Heart left ventricle (tissue), 16 donors: ENCODE measurements at regions not wholly inside any gene's neighbourhood (a gene's known extent, or its start where the extent isn't known, plus 50 kb on each side); places are given as distances from the start of the nearest gene placed in this dataset.

ENCODE experiments used
- ATAC-seq, 4 donors: fragments of 200-7000 bp; cut with Tn5 transposase; one replicate each; pipeline ENCODE4 v1.9.1; 2020 to 2022; ENCODE audit warnings: moderate library complexity in 4 of 4, mild to moderate bottlenecking in 3 of 4, moderate number of reproducible peaks in 1 of 4
- DNase-seq, 5 donors: peaks; one replicate each; pipeline ENCODE4 v3.0.0-alpha.2; 2020
- H3K27ac ChIP-seq, 12 donors: fragments of 200-600 bp; sonication (generic) in 4 of 12; one replicate each; pipeline versions ENCODE4 v1.5.0 to v1.8.0; 2016 to 2022; ENCODE audit warnings: mild to moderate bottlenecking in 2 of 12
- H3K27me3 ChIP-seq, 9 donors: fragments of 200-600 bp; sonication (generic) in 2 of 9; one replicate each; pipeline versions ENCODE4 v1.5.1 to v1.8.0; 2016 to 2022; ENCODE audit warnings: mild to moderate bottlenecking in 3 of 9
- H3K36me3 ChIP-seq, 9 donors: fragments of 200-600 bp; sonication (generic) in 2 of 9; one replicate each; pipeline versions ENCODE4 v1.5.0 to v1.8.0; 2018 to 2022; ENCODE audit warnings: mild to moderate bottlenecking in 2 of 9
- H3K4me1 ChIP-seq, 12 donors: fragments of 200-600 bp; sonication (generic) in 4 of 12; one replicate each; pipeline versions ENCODE4 v1.5.0 to v1.8.0; 2016 to 2022; ENCODE audit warnings: mild to moderate bottlenecking in 3 of 12
- H3K4me3 ChIP-seq, 12 donors: fragments of 200-600 bp; sonication (generic) in 4 of 12; one replicate each; pipeline versions ENCODE4 v1.5.0 to v1.8.0; 2017 to 2022; ENCODE audit warnings: mild to moderate bottlenecking in 9 of 12, moderate library complexity in 4 of 12
- H3K9me3 ChIP-seq, 12 donors: fragments of 200-600 bp; sonication (generic) in 4 of 12; one replicate each; pipeline versions ENCODE4 v1.5.0 to v1.8.0; 2016 to 2022; ENCODE audit warnings: mild to moderate bottlenecking in 1 of 12
- CTCF ChIP-seq, 12 donors: fragments of 200-600 bp; sonication (generic) in 4 of 12; IDR thresholded peaks; one replicate each; pipeline versions ENCODE4 v1.5.0 to v1.8.0; 2018 to 2022; ENCODE audit warnings: antibody characterized with exemption in 12 of 12, mild to moderate bottlenecking in 5 of 12
- POLR2A ChIP-seq, 2 donors: fragments of 450-650 bp; IDR thresholded peaks; one replicate each; pipeline ENCODE4 v1.6.1; 2017; ENCODE audit warnings: antibody characterized with exemption in 2 of 2, mild to moderate bottlenecking in 2 of 2, moderate library complexity in 2 of 2
- WGBS, 4 donors: extraction: QIAGEN DNeasy Blood & Tissue Kit in 2 of 4; methylation state at CpG; one replicate each; pipeline versions ENCODE4 v1.1.5 to v1.1.7; 2013 to 2018; 5-methylcytosine and 5-hydroxymethylcytosine counted together
- intact Hi-C, 10 donors: fragments of 100-400 bp; cut with DNase I; formaldehyde crosslinking; loops; one replicate each; pipeline versions ENCODE4 v1.11.1 to v1.14.2; 2022
- donor health status: ischemic (EF 13 %, LVEDD 7.1; RV severe dilation, severe dysfunction).
- donor health status: healthy with polysubstance abuse.
- donor health status: DM: no; HTN: yes; CAD: no.
- donor health status: DM: no; HTN: no; CAD: no.
- donor health status: ischemic (EF 25% LVEDD 6.9; RV normal size, moderate dysfunction).
- donor health status: ischemic (EF 25% LVEDD 5.7; RV mildly dilated, moderate dysfunction).
- donor health status: healthy.
- donor health status: DM: yes; HTN: yes; CAD: no.
- donor health status: ischemic (EF 35%, LVEDD 5.7; RV mildly dilated, moderate dysfunction).
- donor health status: nonischemic (EF 11% LVEDD 7.7; RV severe dilation, severe dysfunction).
- donor health status: DM: yes; HTN: yes; CAD: no.
- donor health status: PGD.
- donor health status: ischemic (EF 29% LVEDD 5.4; RV normal size, mild dysfunction).
- donor health status: nonischemic (EF 23%, LVEDD 6.1; RV moderate dilation, normal function).

- intact Hi-C loops, result no loop called here
- no peak overlapping the region for H3K4me3 ChIP-seq
- ATAC-seq (no peak), DNase-seq (no peak)
- no peaks in the 10 kb centered on the region for H3K27me3 ChIP-seq
- TF ChIP-seq POLR2A (IDR thresholded peaks at IDR 0.05) (no peak), CTCF (IDR thresholded peaks at IDR 0.05) (no peak)
- no peak overlapping the region for H3K27ac ChIP-seq
- peaks cover 0 to 5% (median 0%) of the 10 kb centered on the region in 12 donors for H3K9me3 ChIP-seq
- H3K36me3 ChIP-seq, result no peaks in the 10 kb centered on the region
- no peaks in the 10 kb centered on the region for H3K4me1 ChIP-seq
Measured at GRCh38 chr5:101935086-101935485, 361.0 kb downstream of the SLCO4C1 start.

GRCh38 chr5:101932599-101932998 is 363.5 kb downstream of the SLCO4C1 start:
- no peak for ATAC-seq
- Histone ChIP-seq H3K4me1 (no peaks in the 10 kb centered on the region), H3K27ac (no peak overlapping the region), H3K36me3 (no peaks in the 10 kb centered on the region), H3K27me3 (no peaks in the 10 kb centered on the region), H3K9me3 (no peaks in the 10 kb centered on the region), H3K4me3 (no peak overlapping the region)
- intact Hi-C loops, result no loop called here
- 68 to 73% (median 70%) methylated on average over 3 of the region's 3 CpGs for WGBS, 4 donors
- no peak for DNase-seq
- TF ChIP-seq CTCF (IDR thresholded peaks at IDR 0.05), result no peak
- TF ChIP-seq POLR2A (IDR thresholded peaks at IDR 0.05), result no peak

GRCh38 chr5:101929628-101930027 is 366.5 kb downstream of the SLCO4C1 start:
- intact Hi-C loops, result no loop called here
- H3K36me3 ChIP-seq, result no peaks in the 10 kb centered on the region
- no peaks in the 10 kb centered on the region for H3K27me3 ChIP-seq
- H3K4me1 ChIP-seq, result no peaks in the 10 kb centered on the region
- TF ChIP-seq POLR2A (IDR thresholded peaks at IDR 0.05), result no peak
- TF ChIP-seq CTCF (IDR thresholded peaks at IDR 0.05), result no peak
- H3K4me3 ChIP-seq, result no peak overlapping the region
- H3K9me3 ChIP-seq, result peaks cover 0 to 9% (median 0%) of the 10 kb centered on the region in 12 donors
- ATAC-seq (no peak), DNase-seq (no peak)
- H3K27ac ChIP-seq, result no peak overlapping the region

- no peaks in the 10 kb centered on the region for H3K9me3 ChIP-seq
- no peak overlapping the region for H3K27ac ChIP-seq
- no peak overlapping the region for H3K4me3 ChIP-seq
- intact Hi-C loops, result no loop called here
- DNase-seq, result no peak
- 45 to 62% (median 58%) methylated on average over 2 of the region's 2 CpGs for WGBS, 4 donors
- no peaks in the 10 kb centered on the region for H3K36me3 ChIP-seq
- no peak for ATAC-seq
- no peaks in the 10 kb centered on the region for H3K4me1 ChIP-seq
- no peaks in the 10 kb centered on the region for H3K27me3 ChIP-seq
- no peak for TF ChIP-seq CTCF (IDR thresholded peaks at IDR 0.05)
- TF ChIP-seq POLR2A (IDR thresholded peaks at IDR 0.05), result no peak
Measured at GRCh38 chr5:101917166-101917565, 378.9 kb downstream of the SLCO4C1 start.
